ENCODE measurements at regions not wholly inside any gene's neighbourhood (a gene's known extent, or its start where the extent isn't known, plus 50 kb on each side); places are given as distances from the start of the nearest gene placed in this dataset.

DNA sequence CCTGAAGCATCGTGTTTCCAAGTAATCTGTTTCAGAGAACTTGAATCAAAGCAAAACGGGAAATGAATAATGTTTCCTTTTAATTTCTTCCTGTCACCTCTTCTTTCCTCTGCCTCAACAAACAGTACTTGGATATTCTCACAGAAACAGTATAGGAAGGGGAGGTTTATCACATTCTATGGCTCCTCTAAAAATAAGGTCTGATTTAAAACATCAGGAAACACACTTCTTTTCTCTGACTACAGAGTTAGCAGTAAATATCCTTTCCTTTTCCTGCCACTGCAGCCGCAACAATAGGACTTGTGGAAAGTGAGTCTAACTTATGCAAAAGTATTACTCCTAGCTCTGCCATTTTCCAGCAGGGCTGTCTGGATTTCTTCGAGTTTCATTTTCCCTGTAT is 62.3 kb downstream of the CH25H start:
- H3K9me3 ChIP-seq (ENCODE audit: control insufficient read depth, insufficient read depth, low read length) = no peaks in the 10 kb centered on the region

GRCh38 chr10:89142590-89142989 is 64.5 kb downstream of the CH25H start:
- Histone ChIP-seq H3K4me3 (ENCODE audit: low read depth, low read length) (no peak overlapping the region), H3K27me3 (ENCODE audit: control insufficient read depth, insufficient read depth, low read length) (no peaks in the 10 kb centered on the region), H3K27ac (ENCODE audit: low read depth, low read length) (no peak overlapping the region), H3K9me3 (ENCODE audit: control insufficient read depth, insufficient read depth, low read length) (no peaks in the 10 kb centered on the region)
- no peak for DNase-seq (ENCODE audit: low read depth, low spot score)
- no peak for TF ChIP-seq CTCF (IDR thresholded peaks at IDR 0.05; ENCODE audit: low read depth, low read length)
- ChIA-PET POLR2A (no interaction called here), CTCF (no interaction called here)

More for the DNA sequence above, 62.3 kb downstream of the CH25H start:
- CTCF ChIA-PET = interaction anchor here (1.2 kb wide), 2 partner anchors 73 to 115 kb away, joined by 3 read pairs; no protein-coding TSS in a partner anchor
- no peak for TF ChIP-seq CTCF (IDR thresholded peaks at IDR 0.05; ENCODE audit: low read depth, low read length)
- no peaks in the 10 kb centered on the region for H3K27me3 ChIP-seq (ENCODE audit: control insufficient read depth, insufficient read depth, low read length)
- no peak overlapping the region for H3K4me3 ChIP-seq (ENCODE audit: low read depth, low read length)
- no peak for DNase-seq (ENCODE audit: low read depth, low spot score)
- POLR2A ChIA-PET = no interaction called here
- H3K27ac ChIP-seq (ENCODE audit: low read depth, low read length) = no peak overlapping the region

DNA sequence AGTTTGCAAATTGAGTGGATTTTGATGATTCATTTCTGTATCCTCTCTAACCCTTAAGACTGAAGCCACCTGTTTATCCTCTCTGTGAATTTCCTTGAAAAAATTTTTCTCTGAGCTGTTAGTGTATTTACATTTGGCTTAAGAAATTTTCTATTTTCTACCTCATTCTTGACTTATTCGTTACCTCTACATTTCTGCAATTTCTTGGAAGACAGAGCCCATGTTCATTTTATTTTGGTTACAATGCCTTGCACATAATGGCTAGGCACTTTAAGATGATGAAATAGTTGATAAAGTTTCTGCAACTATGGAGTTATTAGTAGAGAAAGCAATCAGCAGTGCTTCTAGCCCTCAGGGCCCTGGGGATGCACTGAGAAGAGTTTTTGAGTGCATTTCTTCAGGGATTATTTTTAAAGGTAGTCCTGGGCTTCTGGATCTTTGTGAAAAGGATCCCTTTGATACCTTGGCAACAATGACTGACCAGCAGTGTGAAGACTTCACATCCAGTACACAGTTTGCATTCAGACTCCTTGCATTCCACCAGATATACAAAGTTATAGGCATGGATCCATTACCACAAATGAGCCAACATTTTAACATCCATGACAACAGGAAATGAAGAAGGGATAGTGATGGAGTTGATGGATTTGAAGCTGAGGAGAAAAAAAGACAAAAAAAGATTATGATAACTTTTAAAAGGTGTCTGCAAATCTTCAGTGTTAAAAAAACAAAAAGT is 68.2 kb downstream of the CH25H start:
- Histone ChIP-seq H3K27me3 (ENCODE audit: control insufficient read depth, insufficient read depth, low read length) (no peaks in the 10 kb centered on the region), H3K27ac (ENCODE audit: low read depth, low read length) (no peak overlapping the region), H3K4me3 (ENCODE audit: low read depth, low read length) (no peak overlapping the region), H3K9me3 (ENCODE audit: control insufficient read depth, insufficient read depth, low read length) (no peaks in the 10 kb centered on the region)
- POLR2A ChIA-PET = interaction anchor here (0.6 kb wide), 1 partner anchor 13 kb away, joined by 3 read pairs; no protein-coding TSS in a partner anchor
- no peak for DNase-seq (ENCODE audit: low read depth, low spot score)
- CTCF ChIA-PET = no interaction called here
- no peak for TF ChIP-seq CTCF (IDR thresholded peaks at IDR 0.05; ENCODE audit: low read depth, low read length)

DNA sequence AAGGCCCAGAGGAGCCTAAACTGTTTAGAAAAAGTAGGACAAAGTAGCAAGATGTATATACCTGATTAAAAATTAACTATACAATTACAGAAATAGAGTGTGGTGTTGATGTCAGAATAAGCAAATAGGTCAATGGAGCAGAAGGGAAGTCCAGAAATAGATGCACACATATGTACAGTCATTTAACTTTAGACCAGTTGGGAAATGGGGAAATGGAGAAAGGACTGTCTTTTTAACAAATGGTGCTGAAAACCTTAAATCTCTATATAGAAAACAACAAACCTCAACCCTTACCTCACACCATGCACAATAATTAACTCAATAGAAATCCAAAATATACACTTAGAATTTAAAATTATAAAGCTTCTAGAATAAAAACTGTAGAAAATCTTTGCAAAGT is 72.2 kb downstream of the CH25H start:
- H3K27me3 ChIP-seq (ENCODE audit: control insufficient read depth, insufficient read depth, low read length) = no peaks in the 10 kb centered on the region
- DNase-seq (ENCODE audit: low read depth, low spot score) = no peak
- TF ChIP-seq CTCF (IDR thresholded peaks at IDR 0.05; ENCODE audit: low read depth, low read length) = no peak
- no peak overlapping the region for H3K27ac ChIP-seq (ENCODE audit: low read depth, low read length)
- POLR2A ChIA-PET = no interaction called here
- no peaks in the 10 kb centered on the region for H3K9me3 ChIP-seq (ENCODE audit: control insufficient read depth, insufficient read depth, low read length)
- CTCF ChIA-PET = no interaction called here
- no peak overlapping the region for H3K4me3 ChIP-seq (ENCODE audit: low read depth, low read length)

GRCh38 chr10:89129911-89130310 is 77.2 kb downstream of the CH25H start:
- ChIA-PET POLR2A (no interaction called here), CTCF (interaction anchor here (2.1 kb wide), 1 partner anchor 100 kb away, joined by 5 read pairs; no protein-coding TSS in a partner anchor)
- no peak for TF ChIP-seq CTCF (IDR thresholded peaks at IDR 0.05; ENCODE audit: low read depth, low read length)
- no peak for DNase-seq (ENCODE audit: low read depth, low spot score)
- no peaks in the 10 kb centered on the region for H3K9me3 ChIP-seq (ENCODE audit: control insufficient read depth, insufficient read depth, low read length)
- H3K27ac ChIP-seq (ENCODE audit: low read depth, low read length) = no peak overlapping the region
- no peak overlapping the region for H3K4me3 ChIP-seq (ENCODE audit: low read depth, low read length)
- H3K27me3 ChIP-seq (ENCODE audit: control insufficient read depth, insufficient read depth, low read length) = no peaks in the 10 kb centered on the region

All from AG04450 (cell line).